ENCODE measurements at regions not wholly inside any gene's neighbourhood (a gene's known extent, or its start where the extent isn't known, plus 50 kb on each side); places are given as distances from the start of the nearest gene placed in this dataset.
"Not testable (repeated sequence)": the region's sequence is repeated elsewhere in the genome, so short reads cannot be mapped to it uniquely, and the experiment has no call there.

GRCh38 chr4:18167831-18168230 lies 146.3 kb upstream of the LCORL start:
- DNase-seq: no peak

- no peak for DNase-seq
Observed at GRCh38 chr4:18166925-18167324, 145.4 kb upstream of the LCORL start.

- DNase-seq: no peak
Observed at GRCh38 chr4:18162453-18162852, 140.9 kb upstream of the LCORL start.

GRCh38 chr4:18159117-18159912 lies 137.8 kb upstream of the LCORL start:
- DNase-seq: not testable (repeated sequence)

GRCh38 chr4:18155067-18156041 lies 133.8 kb upstream of the LCORL start:
- DNase-seq: no peak

GRCh38 chr4:18138076-18138665 lies 116.6 kb upstream of the LCORL start:
- no peak for DNase-seq

- DNase-seq: no peak
Observed at GRCh38 chr4:18134111-18134510, 112.6 kb upstream of the LCORL start.

- no peak for DNase-seq
Observed at GRCh38 chr4:18130256-18130655, 108.7 kb upstream of the LCORL start.

- no peak for DNase-seq
Observed at GRCh38 chr4:18128241-18128640, 106.7 kb upstream of the LCORL start.

- DNase-seq: no peak
Observed at GRCh38 chr4:18127030-18127429, 105.5 kb upstream of the LCORL start.

GRCh38 chr4:18113710-18114331 lies 92.3 kb upstream of the LCORL start:
- DNase-seq: no peak

- no peak for DNase-seq
Observed at GRCh38 chr4:18111081-18111480, 89.5 kb upstream of the LCORL start.

GRCh38 chr4:18110099-18110498 lies 88.5 kb upstream of the LCORL start:
- DNase-seq: no peak

- DNase-seq: no peak
Observed at GRCh38 chr4:18109676-18110075, 88.1 kb upstream of the LCORL start.

- not testable (repeated sequence) for DNase-seq
Observed at GRCh38 chr4:18107848-18108528, 86.4 kb upstream of the LCORL start.

- no peak for DNase-seq
Observed at GRCh38 chr4:18106620-18107019, 85.1 kb upstream of the LCORL start.

- DNase-seq: no peak
Observed at GRCh38 chr4:18105030-18106011, 83.8 kb upstream of the LCORL start.

GRCh38 chr4:18103876-18104605 lies 82.5 kb upstream of the LCORL start:
- DNase-seq: no peak

GRCh38 chr4:18100657-18101056 lies 79.1 kb upstream of the LCORL start:
- no peak for DNase-seq

GRCh38 chr4:18090447-18090846 lies 68.9 kb upstream of the LCORL start:
- DNase-seq: not testable (repeated sequence)
